H1 (cell line): ENCODE measurements at regions not wholly inside any gene's neighbourhood (a gene's known extent, or its start where the extent isn't known, plus 50 kb on each side); places are given as distances from the start of the nearest gene placed in this dataset.
A peak's percentile ranks its signal among the peaks of the same experiment; 100 is the strongest.

Experiments used
- CTCF ChIA-PET: fragments of 300-600 bp; sonication (Branson Sonifier 250); formaldehyde crosslinking; loops from one replicate; lab custom pipeline; 2021; ENCODE audit not compliant: partially characterized antibody; lab: Charles Lee
- POLR2A ChIA-PET: fragments of 300-600 bp; sonication (Branson Sonifier 250); formaldehyde crosslinking; loops from one replicate; lab custom pipeline; 2021; ENCODE audit warnings: inconsistent platforms; ENCODE audit not compliant: partially characterized antibody; lab: Charles Lee
- DNase-seq, 2 experiments: peaks; one replicate each; pipeline versions ENCODE4 v3.0.0 to v3.0.0-alpha.2; 2010 to 2022; ENCODE audit warnings: low spot score in 2 of 2, low read depth in 1 of 2, mixed read lengths in 1 of 2
- FAIRE-seq: peaks from 2 replicates; lab custom pipeline; 2011; peaks lifted over from hg19 to GRCh38; lab: Jason Lieb, UNC
- H2AFZ ChIP-seq: 2 replicates; pipeline ENCODE4 v1.8.1; 2012; ENCODE audit warnings: low read length, inconsistent platforms
- H2AK5ac ChIP-seq: 2 replicates; pipeline ENCODE4 v1.6.1; 2013; ENCODE audit warnings: low read depth, low read length
- H2BK120ac ChIP-seq: replicated peaks from 2 replicates; pipeline ENCODE3; 2013; ENCODE audit warnings: low read depth, low read length, inconsistent platforms
- H2BK12ac ChIP-seq: 2 replicates; pipeline ENCODE4 v1.6.1; 2013; ENCODE audit warnings: low read depth, low read length
- H2BK15ac ChIP-seq: 2 replicates; pipeline ENCODE4 v1.6.1; 2013; ENCODE audit warnings: low read length
- H2BK20ac ChIP-seq: 2 replicates; pipeline ENCODE4 v1.6.1; 2013; ENCODE audit warnings: low read length
- H2BK5ac ChIP-seq: 2 replicates; pipeline ENCODE4 v1.6.1; 2013; ENCODE audit warnings: low read depth, low read length
- H3K14ac ChIP-seq: 2 replicates; pipeline ENCODE4 v1.6.1; 2013; ENCODE audit warnings: inconsistent platforms; ENCODE audit not compliant: insufficient read length
- H3K18ac ChIP-seq: 2 replicates; pipeline ENCODE4 v1.6.1; 2013; ENCODE audit warnings: low read length; ENCODE audit errors: extremely low read depth
- H3K23ac ChIP-seq: 2 replicates; pipeline ENCODE4 v1.6.1; 2013; ENCODE audit warnings: inconsistent platforms; ENCODE audit not compliant: insufficient read length
- H3K23me2 ChIP-seq: 2 replicates; pipeline ENCODE4 v1.6.1; 2013; ENCODE audit warnings: low read depth, low read length
- H3K27ac ChIP-seq: 2 replicates; pipeline ENCODE4 v1.6.1; 2011; ENCODE audit warnings: low read depth, low read length, inconsistent platforms
- H3K27me3 ChIP-seq, 4 experiments: replicated peaks in 1 of 4; 1 replicate in 1 of 4; 2 replicates in 3 of 4; pipeline versions ENCODE4 v1.6.1 to v1.8.1; 2011 to 2013; ENCODE audit warnings: low read length in 3 of 4, mild to moderate bottlenecking in 3 of 4, inconsistent platforms in 2 of 4, mixed read lengths in 2 of 4, moderate library complexity in 1 of 4; ENCODE audit not compliant: control insufficient read depth in 3 of 4, insufficient read depth in 3 of 4; ENCODE audit errors: extremely low read depth in 1 of 4
- H3K36me3 ChIP-seq, 4 experiments: 2 replicates each; pipeline versions ENCODE4 v1.6.1 to v1.8.1; 2011 to 2013; ENCODE audit warnings: mild to moderate bottlenecking in 4 of 4, low read length in 3 of 4, moderate library complexity in 2 of 4, control low read depth in 1 of 4, inconsistent platforms in 1 of 4; ENCODE audit not compliant: insufficient read depth in 4 of 4, control insufficient read depth in 2 of 4
- H3K4ac ChIP-seq: replicated peaks from 2 replicates; pipeline ENCODE3; 2013; ENCODE audit warnings: low read length, low read depth, mixed read lengths, inconsistent platforms; ENCODE audit not compliant: insufficient read length
- H3K4me1 ChIP-seq, 4 experiments: replicated peaks in 1 of 4; 1 replicate in 1 of 4; 2 replicates in 3 of 4; pipeline versions ENCODE4 v1.6.1 to v1.8.1; 2011 to 2013; ENCODE audit warnings: low read length in 3 of 4, inconsistent platforms in 2 of 4, mixed read lengths in 1 of 4; ENCODE audit not compliant: insufficient read depth in 4 of 4, control insufficient read depth in 3 of 4
- H3K4me2 ChIP-seq, 2 experiments: 2 replicates each; pipeline versions ENCODE4 v1.6.1 to v1.8.1; 2011 to 2013; ENCODE audit warnings: low read depth in 2 of 2, low read length in 2 of 2, control low read depth in 1 of 2, inconsistent platforms in 1 of 2, mild to moderate bottlenecking in 1 of 2; ENCODE audit not compliant: insufficient read depth in 1 of 2
- H3K4me3 ChIP-seq, 4 experiments: fragments of 200-600, 300-600 bp in 1 of 4; sonication (generic), shearing (Covaris generic), sonication (Bioruptor Twin) in 1 of 4; 2 replicates each; pipeline versions ENCODE4 v1.5.1 to v1.8.1; 2011 to 2016; ENCODE audit warnings: low read length in 4 of 4, low read depth in 3 of 4, control low read depth in 2 of 4, inconsistent platforms in 2 of 4, mild to moderate bottlenecking in 2 of 4, mixed read lengths in 1 of 4, moderate library complexity in 1 of 4; ENCODE audit not compliant: insufficient read depth in 2 of 4; ENCODE audit errors: extremely low read depth in 1 of 4
- H3K56ac ChIP-seq: replicated peaks from 2 replicates; pipeline ENCODE3; 2013; ENCODE audit warnings: low read depth, mild to moderate bottlenecking, mixed read lengths, low read length, inconsistent platforms; ENCODE audit not compliant: insufficient read length
- H3K79me1 ChIP-seq: 2 replicates; pipeline ENCODE4 v1.6.1; 2013; ENCODE audit warnings: low read depth, low read length, control low read depth
- H3K79me2 ChIP-seq, 2 experiments: 2 replicates each; pipeline versions ENCODE4 v1.6.1 to v1.8.1; 2012 to 2013; ENCODE audit warnings: low read length in 2 of 2, mild to moderate bottlenecking in 2 of 2, inconsistent platforms in 1 of 2; ENCODE audit not compliant: insufficient read depth in 2 of 2, control insufficient read depth in 1 of 2
- H3K9ac ChIP-seq, 4 experiments: replicated peaks in 1 of 4; 1 replicate in 1 of 4; 2 replicates in 3 of 4; pipeline versions ENCODE4 v1.6.1 to v1.8.1; 2011 to 2013; ENCODE audit warnings: low read depth in 3 of 4, low read length in 3 of 4, control low read depth in 2 of 4, mild to moderate bottlenecking in 2 of 4, moderate library complexity in 2 of 4, inconsistent platforms in 1 of 4; ENCODE audit errors: extremely low read depth in 1 of 4
- H3K9me3 ChIP-seq, 2 experiments: 2 replicates each; pipeline versions ENCODE4 v1.6.1 to v1.8.1; 2012 to 2013; ENCODE audit warnings: mild to moderate bottlenecking in 2 of 2, moderate library complexity in 2 of 2, control low read depth in 1 of 2, inconsistent platforms in 1 of 2, low read depth in 1 of 2, low read length in 1 of 2, mixed read lengths in 1 of 2; ENCODE audit not compliant: insufficient read depth in 2 of 2
- H4K20me1 ChIP-seq, 2 experiments: replicated peaks in 1 of 2; 2 replicates each; pipeline versions ENCODE3 to v1.8.1; 2011 to 2013; ENCODE audit warnings: inconsistent platforms in 2 of 2, low read length in 2 of 2, mild to moderate bottlenecking in 1 of 2; ENCODE audit not compliant: insufficient read depth in 2 of 2, control insufficient read depth in 1 of 2
- H4K5ac ChIP-seq: 2 replicates; pipeline ENCODE4 v1.6.1; 2013; ENCODE audit warnings: low read length, low read depth, mixed read lengths, inconsistent platforms; ENCODE audit not compliant: insufficient read length
- H4K8ac ChIP-seq: 2 replicates; pipeline ENCODE4 v1.8.0; 2013; ENCODE audit warnings: mild to moderate bottlenecking, moderate library complexity, low read length, inconsistent platforms; ENCODE audit not compliant: insufficient read depth; ENCODE audit errors: extremely low read depth
- H4K91ac ChIP-seq: replicated peaks from 2 replicates; pipeline ENCODE3; 2013; ENCODE audit warnings: low read length, mixed read lengths, inconsistent platforms; ENCODE audit not compliant: insufficient read length
- BRCA1 ChIP-seq: IDR thresholded peaks from 2 replicates; pipeline ENCODE4 v1.6.1; 2012; ENCODE audit warnings: low read depth, low read length, improper control_type of control experiment
- CBX5 ChIP-seq: fragments of 300-800, 300-1000 bp; sonication (generic); IDR thresholded peaks from 2 replicates; pipeline ENCODE4 v1.7.1; 2016; ENCODE audit warnings: antibody characterized with exemption, low read length, low read depth
- CHD1 ChIP-seq: IDR thresholded peaks from 2 replicates; pipeline ENCODE4 v1.6.1; 2012; ENCODE audit warnings: low read depth, low read length, improper control_type of control experiment
- CHD2 ChIP-seq: IDR thresholded peaks from 2 replicates; pipeline ENCODE4 v1.6.1; 2012; ENCODE audit warnings: low read length, improper control_type of control experiment
- CTCF ChIP-seq, 3 experiments: IDR thresholded peaks; 1 replicate in 2 of 3; 2 replicates in 1 of 3; pipeline versions ENCODE4 v1.5.1 to v1.6.1; 2011; ENCODE audit warnings: low read length in 3 of 3, mild to moderate bottlenecking in 3 of 3, inconsistent platforms in 2 of 3, low read depth in 1 of 3, moderate library complexity in 1 of 3; ENCODE audit not compliant: insufficient read depth in 1 of 3; ENCODE audit errors: control extremely low read depth in 1 of 3
- GTF2F1 ChIP-seq: IDR thresholded peaks from 2 replicates; pipeline ENCODE4 v1.6.1; 2012; ENCODE audit warnings: low read depth, low read length, improper control_type of control experiment, borderline replicate concordance
- HDAC6 ChIP-seq: IDR thresholded peaks from one replicate; pipeline ENCODE4 v1.7.1; 2012; ENCODE audit warnings: low read depth, mild to moderate bottlenecking, inconsistent platforms, low read length, moderate library complexity
- POLR2A ChIP-seq, 2 experiments: IDR thresholded peaks; 1 replicate in 1 of 2; 2 replicates in 1 of 2; pipeline ENCODE4 v1.6.1; 2011; ENCODE audit warnings: low read depth in 2 of 2, low read length in 2 of 2, mild to moderate bottlenecking in 2 of 2; ENCODE audit errors: control extremely low read depth in 1 of 2
- POLR2AphosphoS5 ChIP-seq: IDR thresholded peaks from 2 replicates; pipeline ENCODE4 v1.6.1; 2011; ENCODE audit warnings: low read depth, low read length
- RBBP5 ChIP-seq: IDR thresholded peaks from 2 replicates; pipeline ENCODE4 v1.7.1; 2012; ENCODE audit warnings: low read depth, mild to moderate bottlenecking, inconsistent platforms, low read length, moderate library complexity, borderline replicate concordance
- SP1 ChIP-seq: IDR thresholded peaks from 2 replicates; pipeline ENCODE4 v1.6.1; 2011; ENCODE audit warnings: low read depth, low read length
- SP2 ChIP-seq: IDR thresholded peaks from 2 replicates; pipeline ENCODE4 v1.6.1; 2012; ENCODE audit warnings: mild to moderate bottlenecking, low read length, inconsistent platforms
- SUZ12 ChIP-seq: fragments of 200-600 bp; sonication (generic); IDR thresholded peaks from 2 replicates; pipeline ENCODE4 v1.6.1; 2012; ENCODE audit warnings: mild to moderate bottlenecking, inconsistent platforms, low read length, moderate library complexity, mixed read lengths
- WGBS, 2 experiments: shearing (Covaris generic) in 1 of 2; methylation state at CpG; one replicate each; pipeline versions ENCODE4 v1.1.6 to v1.1.7; 2013 to 2015; ENCODE audit warnings: low lambda C conversion rate in 2 of 2, mixed read lengths in 2 of 2, inconsistent platforms in 1 of 2, low coverage in 1 of 2, missing lambda C conversion rate in 1 of 2; ENCODE audit not compliant: insufficient replicate concordance in 2 of 2, insufficient coverage in 1 of 2, insufficient read length in 1 of 2; ENCODE audit errors: extremely low coverage in 1 of 2, missing lambda C conversion rate in 1 of 2; 5-methylcytosine and 5-hydroxymethylcytosine counted together

GRCh38 chr19:29096896-29097295 is 116.1 kb downstream of the UQCRFS1 start:
- Histone ChIP-seq H2AK5ac (no peak overlapping the region), H3K56ac (no peak overlapping the region), H3K9me3 (no peaks in the 10 kb centered on the region), H2BK12ac (no peak overlapping the region), H3K79me2 (no peaks in the 10 kb centered on the region), H3K4me3 (no peak overlapping the region), H3K4ac (no peak overlapping the region), H3K4me1 (peaks cover 0 to 6% (median 2%) of the 10 kb centered on the region in 4 experiments; a peak in 4 of 7 replicates), H2BK120ac (no peak overlapping the region), H3K18ac (no peak overlapping the region), H2AFZ (no peak overlapping the region), H3K23me2 (no peaks in the 10 kb centered on the region), H4K91ac (no peak overlapping the region), H3K79me1 (no peaks in the 10 kb centered on the region; the same call in 1 of the 2 replicates), H3K4me2 (0 out of 4 replicates have a peak overlapping the region, but pooled peaks of 1 of the 2 experiments have one; percentile 8), H2BK5ac (no peak overlapping the region), H3K23ac (no peak overlapping the region), H2BK20ac (no peak overlapping the region), H3K36me3 (no peaks in the 10 kb centered on the region), H4K5ac (no peak overlapping the region), H3K14ac (no peak overlapping the region), H4K20me1 (no peaks in the 10 kb centered on the region), H3K27me3 (no peaks in the 10 kb centered on the region), H3K9ac (no peak overlapping the region), H4K8ac (no peak overlapping the region), H2BK15ac (no peak overlapping the region), H3K27ac (no peak overlapping the region)
- ChIA-PET CTCF (interaction anchor here (1.0 to 2.0 kb wide), 5 partner anchors 12 to 164 kb away, joined by 3 to 6 read pairs (median 4); no protein-coding TSS in a partner anchor), POLR2A (no interaction called here)
- FAIRE-seq: no peak
- WGBS, 2 experiments: 71% methylated on average over 2 of the region's 2 CpGs; no CpG with 5 or more reads in 1 of the 2 experiments
- DNase-seq: no peak
- TF ChIP-seq BRCA1 (no peak), CBX5 (no peak), RBBP5 (no peak), HDAC6 (no peak), CTCF (IDR thresholded peaks at IDR 0.05; ENCODE audit: control extremely low read depth in 1 of 3, insufficient read depth in 1 of 3, low read depth in 1 of 3, low read length in 3 of 3) (no peak), SUZ12 (no peak), CHD1 (no peak), POLR2AphosphoS5 (no peak), POLR2A (IDR thresholded peaks at IDR 0.05; ENCODE audit: control extremely low read depth in 1 of 2, low read depth in 2 of 2, low read length in 2 of 2) (no peak), SP2 (no peak), SP1 (no peak), GTF2F1 (no peak), CHD2 (no peak)
